ENCODE measurements at regions not wholly inside any gene's neighbourhood (a gene's known extent, or its start where the extent isn't known, plus 50 kb on each side); places are given as distances from the start of the nearest gene placed in this dataset.

DNA sequence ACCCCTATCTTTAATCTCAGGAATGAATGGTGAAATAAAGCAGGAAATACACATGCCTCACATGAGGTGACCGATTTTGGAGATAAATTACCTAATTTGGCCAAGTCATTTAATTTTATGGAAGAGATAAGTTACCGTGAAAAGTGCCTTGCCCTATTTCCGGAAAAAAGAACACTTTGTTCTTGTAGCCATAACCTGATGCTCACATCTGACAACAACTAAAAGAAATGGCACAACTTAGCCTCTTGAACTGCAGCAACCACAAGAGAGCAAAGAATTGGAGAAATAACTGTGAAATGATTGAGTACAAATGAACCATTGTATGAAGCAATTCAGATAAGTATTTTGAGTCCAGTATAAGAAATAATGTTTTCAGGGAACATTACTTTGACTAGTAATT lies 628.1 kb upstream of the TYRP1 start:
- TF ChIP-seq EP300 (IDR thresholded peaks at IDR 0.05) = no peak
- TF ChIP-seq CTCF (IDR thresholded peaks at IDR 0.05) = no peak
- no peak for TF ChIP-seq POLR2A (IDR thresholded peaks at IDR 0.05)
- TF ChIP-seq POLR2AphosphoS5 (IDR thresholded peaks at IDR 0.05) = no peak
- Histone ChIP-seq H3K27me3 (no peaks in the 10 kb centered on the region), H3K36me3 (no peaks in the 10 kb centered on the region), H3K9me3 (no peaks in the 10 kb centered on the region), H3K4me1 (no peaks in the 10 kb centered on the region), H3K4me3 (no peak overlapping the region), H3K27ac (no peak overlapping the region)
- no peak for ATAC-seq
- 43 to 52% methylated on average over 3 of the region's 3 CpGs for WGBS, 2 donors (ENCODE audit: low coverage in 1 of 2)

GRCh38 chr9:12065686-12066085 lies 627.5 kb upstream of the TYRP1 start:
- ATAC-seq = no peak
- Histone ChIP-seq H3K4me1 (no peaks in the 10 kb centered on the region), H3K27ac (no peak overlapping the region), H3K4me3 (no peak overlapping the region), H3K9me3 (no peaks in the 10 kb centered on the region), H3K27me3 (no peaks in the 10 kb centered on the region), H3K36me3 (no peaks in the 10 kb centered on the region)
- 52 to 71% methylated on average over 3 of the region's 3 CpGs for WGBS, 2 donors (ENCODE audit: low coverage in 1 of 2)
- TF ChIP-seq POLR2AphosphoS5 (IDR thresholded peaks at IDR 0.05) (no peak), CTCF (IDR thresholded peaks at IDR 0.05) (no peak), POLR2A (IDR thresholded peaks at IDR 0.05) (no peak), EP300 (IDR thresholded peaks at IDR 0.05) (no peak)

DNA sequence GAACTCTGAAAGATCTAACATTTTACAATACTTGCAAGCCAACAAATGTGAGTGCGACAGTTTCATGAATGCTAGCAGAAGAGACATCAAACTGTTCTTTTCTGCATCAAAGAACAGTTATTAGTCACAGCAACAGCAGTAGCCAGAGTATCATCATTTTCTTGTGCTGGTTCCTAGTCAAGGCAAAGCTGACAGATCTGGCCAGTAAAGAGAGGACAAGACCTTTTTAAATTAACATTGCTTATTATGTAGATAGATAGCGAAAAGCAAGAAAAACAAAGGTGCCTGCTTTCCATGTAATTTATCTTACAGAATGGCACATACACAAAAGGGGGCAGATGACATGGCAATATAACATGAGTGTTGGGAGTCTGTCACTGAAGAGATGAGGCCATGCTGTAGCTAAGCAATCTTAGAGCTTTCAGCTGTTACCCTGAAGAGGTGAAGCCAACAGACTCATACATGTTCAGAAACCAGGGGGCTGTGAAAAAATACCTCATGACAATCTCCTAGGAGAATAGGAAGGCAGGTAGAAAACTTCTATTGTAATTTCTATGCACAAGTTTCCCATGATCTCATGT lies 626.6 kb upstream of the TYRP1 start:
- Histone ChIP-seq H3K27ac (no peak overlapping the region), H3K36me3 (no peaks in the 10 kb centered on the region), H3K4me3 (no peak overlapping the region), H3K9me3 (no peaks in the 10 kb centered on the region), H3K27me3 (no peaks in the 10 kb centered on the region), H3K4me1 (no peaks in the 10 kb centered on the region)
- 81 to 90% methylated on average over 2 of the region's 2 CpGs for WGBS, 2 donors (ENCODE audit: low coverage in 1 of 2)
- TF ChIP-seq EP300 (IDR thresholded peaks at IDR 0.05) (no peak), POLR2AphosphoS5 (IDR thresholded peaks at IDR 0.05) (no peak), CTCF (IDR thresholded peaks at IDR 0.05) (no peak), POLR2A (IDR thresholded peaks at IDR 0.05) (no peak)
- no peak for ATAC-seq

- TF ChIP-seq POLR2A (IDR thresholded peaks at IDR 0.05) = no peak
- no peak for TF ChIP-seq POLR2AphosphoS5 (IDR thresholded peaks at IDR 0.05)
- no peak for TF ChIP-seq CTCF (IDR thresholded peaks at IDR 0.05)
- no peak for TF ChIP-seq EP300 (IDR thresholded peaks at IDR 0.05)
- Histone ChIP-seq H3K27me3 (no peaks in the 10 kb centered on the region), H3K36me3 (no peaks in the 10 kb centered on the region), H3K4me3 (no peak overlapping the region), H3K4me1 (no peaks in the 10 kb centered on the region), H3K9me3 (no peaks in the 10 kb centered on the region), H3K27ac (no peak overlapping the region)
- ATAC-seq = no peak
- WGBS, 2 donors (ENCODE audit: low coverage in 1 of 2) = 71 to 78% methylated on average over 3 of the region's 4 CpGs
Measured at GRCh38 chr9:12069366-12069765, 623.8 kb upstream of the TYRP1 start.

- no peak for TF ChIP-seq CTCF (IDR thresholded peaks at IDR 0.05)
- no peak for TF ChIP-seq POLR2AphosphoS5 (IDR thresholded peaks at IDR 0.05)
- no peak for TF ChIP-seq EP300 (IDR thresholded peaks at IDR 0.05)
- no peak overlapping the region for H3K27ac ChIP-seq
- no peaks in the 10 kb centered on the region for H3K9me3 ChIP-seq
- no peaks in the 10 kb centered on the region for H3K36me3 ChIP-seq
- no peaks in the 10 kb centered on the region for H3K4me1 ChIP-seq
- no peak for ATAC-seq
- no peaks in the 10 kb centered on the region for H3K27me3 ChIP-seq
- H3K4me3 ChIP-seq = no peak overlapping the region
Measured at GRCh38 chr9:12085399-12085798, 607.8 kb upstream of the TYRP1 start.

Measured in gastroesophageal sphincter (tissue), 4 donors.